GM19372 (cell line): ENCODE measurements at regions not wholly inside any gene's neighbourhood (a gene's known extent, or its start where the extent isn't known, plus 50 kb on each side); places are given as distances from the start of the nearest gene placed in this dataset.
"Not testable (repeated sequence)": the region's sequence is repeated elsewhere in the genome, so short reads cannot be mapped to it uniquely, and the experiment has no call there.

Source experiments
- ATAC-seq: cut with Tn5 transposase; IDR thresholded peaks from one replicate; pipeline ENCODE4 v1.9.1; 2021; ENCODE audit warnings: mild to moderate bottlenecking, low read depth, moderate library complexity; ENCODE audit not compliant: unreplicated experiment

DNA sequence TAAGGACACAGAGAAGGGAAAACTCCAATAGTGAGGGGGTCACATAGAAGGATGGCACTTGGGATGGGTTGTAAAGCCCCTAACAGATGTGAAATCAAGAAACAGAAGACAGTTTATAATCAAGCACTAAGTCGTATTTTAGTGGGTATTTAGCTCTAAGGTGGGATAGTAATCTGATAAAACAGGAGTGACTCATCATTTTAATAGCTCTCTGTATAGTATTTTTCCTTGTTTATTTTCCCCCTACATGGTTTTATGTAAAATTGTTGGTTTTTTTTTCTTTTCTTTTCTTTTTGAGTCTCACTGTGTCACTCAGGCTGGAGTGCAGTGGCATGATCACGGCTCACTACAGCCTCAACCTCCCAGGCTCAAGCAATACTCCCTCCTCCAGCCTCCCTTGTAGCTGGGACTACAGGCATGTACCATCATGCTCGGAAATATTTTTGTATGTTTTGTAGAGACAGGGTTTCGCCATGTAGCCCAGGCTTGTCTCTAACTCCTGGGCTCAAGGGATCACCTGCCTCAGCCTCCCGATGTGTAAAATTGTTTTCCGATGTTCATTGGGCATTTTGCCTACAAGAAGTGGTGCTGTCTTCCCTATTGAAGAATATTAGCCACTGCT lies 142.6 kb upstream of the SERPINE2 start:
- no peak for ATAC-seq

DNA sequence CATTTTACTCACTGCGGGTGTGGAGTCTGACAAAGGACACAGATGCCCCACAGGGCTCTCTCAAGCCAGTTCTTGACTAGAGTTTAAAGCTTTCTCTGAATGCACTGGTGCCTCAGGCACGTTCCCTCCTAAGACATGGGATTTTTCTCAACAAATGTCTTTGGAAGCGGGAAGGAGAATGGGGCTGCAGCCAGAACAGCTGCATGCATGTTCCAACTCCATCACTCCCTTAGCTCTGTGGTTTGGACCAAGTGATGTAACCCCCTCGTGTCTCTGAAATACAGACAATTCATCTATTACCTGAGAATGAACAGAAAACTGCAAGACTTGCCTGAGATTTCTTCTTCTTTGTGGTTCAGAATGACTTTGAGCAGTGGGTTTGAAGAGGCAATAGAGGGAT lies 141.7 kb upstream of the SERPINE2 start:
- no peak for ATAC-seq

DNA sequence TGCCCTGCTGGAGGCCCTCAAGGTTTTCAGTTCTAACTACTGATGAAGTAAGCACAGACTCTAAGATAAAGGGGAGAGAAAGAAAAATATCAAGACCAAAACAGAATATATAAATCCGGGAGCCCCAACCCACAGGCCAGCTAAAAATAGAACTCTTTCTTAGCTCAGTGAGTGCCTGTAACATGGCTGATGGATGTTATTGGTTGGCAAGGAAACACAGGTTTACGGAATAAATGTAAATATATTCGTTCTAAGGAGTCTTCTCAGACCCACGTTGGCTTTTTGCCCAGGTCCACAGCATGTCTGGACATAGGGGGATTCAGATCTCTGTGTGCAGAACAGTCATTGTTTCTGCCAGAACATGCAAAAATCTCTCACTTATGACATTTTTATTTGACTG lies 139.0 kb upstream of the SERPINE2 start:
- no peak for ATAC-seq

DNA sequence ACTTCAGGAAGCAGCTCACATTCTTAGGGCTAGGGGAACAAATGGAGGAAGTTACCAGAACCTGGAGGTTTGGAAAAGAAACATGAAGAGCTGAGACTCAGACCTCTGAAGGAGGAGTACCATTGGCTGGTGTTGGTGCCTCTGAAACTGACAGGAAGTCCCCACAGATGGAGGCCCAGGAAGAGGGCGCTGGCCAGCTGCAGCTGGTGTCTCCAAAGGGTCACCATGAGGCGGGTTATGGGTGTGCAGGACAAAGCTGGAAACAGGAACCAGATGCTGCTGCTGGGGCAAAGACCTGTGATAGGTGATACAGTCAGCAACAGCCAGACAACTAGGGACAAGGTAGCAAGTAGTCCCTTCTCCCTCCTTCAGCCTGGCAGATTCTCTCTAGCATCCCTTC lies 136.5 kb upstream of the SERPINE2 start:
- ATAC-seq, result no peak

DNA sequence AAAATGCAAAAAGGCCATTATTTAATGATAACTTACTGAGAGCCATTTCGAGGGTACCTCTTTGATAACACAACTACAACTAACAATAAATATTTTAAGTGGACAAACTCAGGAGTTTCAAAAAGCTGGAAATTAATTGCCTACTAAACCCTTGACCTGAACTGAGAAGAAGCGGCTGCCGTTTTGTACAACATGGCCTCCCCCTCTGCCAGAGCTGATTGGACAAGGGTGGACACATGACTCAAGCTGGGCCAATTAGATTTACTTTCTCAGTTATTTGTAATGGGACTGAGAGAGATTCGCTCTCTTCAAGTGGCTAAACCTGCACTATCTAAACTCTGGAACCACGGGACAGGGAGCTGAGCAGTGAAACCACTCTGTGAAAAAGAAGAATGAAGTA lies 135.9 kb upstream of the SERPINE2 start:
- no peak for ATAC-seq

DNA sequence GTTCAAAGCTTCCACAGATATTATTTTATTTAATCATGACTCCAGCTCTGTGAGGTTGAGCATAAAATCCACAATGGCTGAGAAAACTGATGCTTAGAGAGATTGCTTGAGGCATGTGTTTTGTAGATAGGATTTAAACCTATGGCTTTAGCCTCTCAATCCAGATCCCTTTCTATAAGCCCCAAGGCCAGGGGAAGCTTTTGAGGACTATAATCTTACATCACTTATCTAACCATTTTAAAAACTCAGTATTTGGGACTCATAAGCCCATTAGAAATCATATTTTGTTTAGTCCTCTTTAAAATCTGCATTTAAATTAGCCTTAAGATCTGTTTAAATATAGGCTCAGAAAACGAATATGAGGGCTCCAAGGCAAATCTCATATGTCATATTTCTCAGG lies 135.4 kb upstream of the SERPINE2 start:
- ATAC-seq, result no peak

DNA sequence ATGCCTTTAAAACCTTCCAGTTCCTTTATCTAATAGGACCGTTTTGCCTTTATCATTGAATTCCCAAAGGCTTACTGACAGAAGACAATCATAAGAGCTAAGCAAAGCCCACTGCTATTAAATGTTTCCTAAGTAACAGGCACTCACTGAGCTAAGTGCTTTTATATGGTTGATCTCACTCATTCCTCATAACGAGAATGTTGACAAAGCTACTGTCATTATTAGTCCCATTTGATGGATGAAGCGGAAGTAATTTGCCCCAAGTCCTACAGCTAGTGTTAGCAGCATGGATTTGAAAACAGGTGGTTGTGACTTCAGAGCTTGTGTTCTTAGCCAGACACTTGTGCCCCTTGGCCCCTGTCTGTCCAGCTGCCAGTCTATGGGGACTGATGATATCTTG lies 134.8 kb upstream of the SERPINE2 start:
- ATAC-seq, result no peak

DNA sequence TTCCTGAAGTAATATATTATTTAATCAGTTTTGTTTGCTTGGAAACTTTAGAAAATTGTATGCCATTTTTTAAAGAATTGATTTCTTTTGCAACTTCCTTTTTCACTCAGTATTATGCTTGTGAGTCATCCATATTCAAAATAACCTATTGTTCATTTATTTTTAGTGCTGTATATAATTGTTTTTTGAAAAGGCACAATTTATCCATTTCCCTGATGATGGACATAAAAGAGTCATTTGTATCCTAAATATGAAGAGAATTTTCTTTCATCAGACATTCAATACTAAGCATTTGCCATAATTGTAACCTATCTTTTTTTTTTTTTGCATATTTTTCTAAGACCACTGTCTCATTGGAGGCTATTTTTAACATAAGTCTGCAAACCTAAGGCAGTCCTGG lies 134.1 kb upstream of the SERPINE2 start:
- no peak for ATAC-seq

DNA sequence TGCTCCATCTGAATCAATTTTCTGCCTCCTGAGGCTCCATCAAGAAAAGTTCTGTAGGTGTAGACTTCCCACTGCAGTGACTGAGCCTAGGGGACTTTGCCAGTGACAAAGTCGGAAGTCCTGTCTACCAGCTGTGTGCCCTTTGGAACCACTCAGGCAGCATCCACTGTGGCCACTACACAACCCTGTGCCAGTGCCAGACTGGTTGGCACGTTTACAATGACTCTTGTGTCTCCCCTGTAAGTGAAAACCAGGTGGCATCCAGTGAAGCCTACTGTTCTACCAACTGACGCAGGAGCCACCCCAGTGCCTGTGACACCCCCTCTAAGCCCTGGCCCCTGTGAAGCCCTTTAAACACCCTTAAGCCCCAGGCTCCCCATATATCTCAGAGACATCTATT lies 132.1 kb upstream of the SERPINE2 start:
- ATAC-seq, result no peak

DNA sequence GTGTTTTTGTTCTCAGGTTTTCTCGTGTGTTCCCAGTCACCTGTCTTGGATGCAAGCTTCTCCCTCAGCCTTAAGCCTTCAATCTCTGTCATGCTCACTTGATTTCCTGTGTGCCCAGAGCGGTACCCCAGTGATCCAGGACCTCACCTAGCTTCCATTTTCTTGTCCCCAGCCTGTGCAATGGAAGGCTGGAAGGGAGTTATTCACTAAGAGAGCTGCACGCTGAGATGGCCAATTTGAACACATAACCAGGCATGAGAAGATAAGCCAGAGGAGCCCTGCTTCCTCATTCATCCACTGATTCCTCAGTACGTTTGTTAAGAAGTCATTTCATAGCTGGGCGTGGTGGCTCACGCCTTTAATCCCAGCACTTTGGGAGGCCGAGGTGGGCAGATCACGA lies 130.8 kb upstream of the SERPINE2 start:
- no peak for ATAC-seq

DNA sequence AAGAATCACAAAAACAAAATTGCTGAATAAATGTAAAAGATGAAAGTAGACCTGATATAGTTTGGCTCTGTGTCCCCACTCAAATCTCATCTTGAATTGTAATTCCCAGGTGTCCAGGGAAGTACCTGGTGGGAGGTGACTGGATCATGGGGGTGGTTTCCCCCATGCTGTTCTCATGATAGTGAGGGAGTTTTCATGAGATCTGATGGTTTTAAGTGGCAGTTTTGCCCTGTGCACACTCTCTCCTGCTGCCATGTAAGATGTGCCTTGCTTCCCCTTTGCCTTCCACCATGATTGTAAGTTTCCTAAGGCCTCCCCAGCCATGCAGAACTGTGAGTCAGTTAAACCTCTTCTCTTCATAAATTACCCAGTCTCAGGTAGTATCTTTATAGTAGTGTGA lies 128.7 kb upstream of the SERPINE2 start:
- not testable (repeated sequence) for ATAC-seq

DNA sequence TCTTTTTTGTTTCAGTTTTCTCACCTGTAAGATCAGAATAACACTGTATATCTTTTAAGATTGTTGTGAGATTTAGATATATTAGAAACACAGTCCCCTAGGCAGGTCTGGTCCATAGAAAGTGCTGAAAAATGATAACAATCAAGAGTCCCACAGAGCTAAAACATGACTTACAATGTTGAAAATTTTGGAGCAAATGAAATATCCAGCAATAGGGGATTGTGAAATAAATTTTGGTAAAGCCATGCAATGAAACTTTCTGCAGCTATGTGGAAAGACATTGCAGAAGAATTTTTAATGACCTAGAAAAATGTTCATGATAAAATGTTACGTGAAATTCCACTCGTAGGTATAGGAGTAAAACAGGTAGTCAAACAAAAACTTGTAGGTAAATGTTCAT lies 127.6 kb upstream of the SERPINE2 start:
- no peak for ATAC-seq

DNA sequence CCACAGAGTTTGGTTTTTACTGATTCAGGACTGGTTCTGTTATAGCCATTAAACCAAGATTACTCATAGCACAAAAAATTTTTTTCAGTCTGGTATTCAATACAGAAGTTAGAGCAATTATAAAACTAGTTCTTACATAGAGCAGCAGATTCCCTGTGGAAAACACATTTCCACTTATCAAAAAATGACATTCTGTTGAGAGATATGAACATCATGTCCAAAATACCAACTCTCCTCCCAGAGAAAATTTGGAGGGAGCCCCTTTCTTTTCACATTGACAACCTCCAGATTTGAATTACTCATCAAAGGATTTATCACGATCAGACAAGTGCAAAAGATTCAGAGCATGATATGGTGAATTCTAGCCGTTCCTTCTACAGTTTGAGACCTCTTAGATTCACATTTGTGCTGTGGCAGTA lies 126.8 kb upstream of the SERPINE2 start:
- no peak for ATAC-seq

DNA sequence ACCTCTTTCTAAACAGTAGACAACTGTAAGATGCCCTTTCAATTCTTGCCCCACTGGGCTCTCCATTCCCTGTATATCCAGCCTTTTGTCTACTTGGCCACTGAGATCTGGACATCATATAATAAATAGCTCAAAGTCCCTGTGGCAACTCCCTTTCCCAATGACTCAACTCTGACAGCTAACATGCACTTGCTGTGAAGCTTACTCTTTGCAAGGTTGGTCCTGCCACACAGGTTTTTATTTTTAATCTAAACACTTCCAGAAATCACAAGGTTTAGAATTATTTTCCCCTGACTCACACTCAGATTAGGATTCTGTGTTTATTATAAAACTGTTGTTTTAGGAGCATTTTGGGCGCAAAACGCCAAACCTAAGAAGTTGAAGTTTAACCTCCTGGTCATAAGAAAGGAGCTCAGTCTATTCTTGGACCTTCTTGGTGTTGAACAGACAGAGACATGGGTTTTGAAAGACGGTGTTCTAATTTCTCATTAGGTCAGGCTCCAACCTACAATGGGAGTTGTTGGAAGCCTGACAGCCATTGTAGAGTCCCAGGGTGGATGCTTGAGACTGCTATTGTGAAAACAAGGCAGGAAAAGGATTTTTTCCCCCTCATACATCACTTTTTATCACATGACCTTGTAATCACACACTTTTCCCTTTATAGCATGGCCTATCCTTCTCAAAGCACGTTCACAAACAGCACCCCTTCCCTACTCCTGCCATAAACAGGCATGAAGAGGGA lies 124.7 kb upstream of the SERPINE2 start:
- no peak for ATAC-seq

DNA sequence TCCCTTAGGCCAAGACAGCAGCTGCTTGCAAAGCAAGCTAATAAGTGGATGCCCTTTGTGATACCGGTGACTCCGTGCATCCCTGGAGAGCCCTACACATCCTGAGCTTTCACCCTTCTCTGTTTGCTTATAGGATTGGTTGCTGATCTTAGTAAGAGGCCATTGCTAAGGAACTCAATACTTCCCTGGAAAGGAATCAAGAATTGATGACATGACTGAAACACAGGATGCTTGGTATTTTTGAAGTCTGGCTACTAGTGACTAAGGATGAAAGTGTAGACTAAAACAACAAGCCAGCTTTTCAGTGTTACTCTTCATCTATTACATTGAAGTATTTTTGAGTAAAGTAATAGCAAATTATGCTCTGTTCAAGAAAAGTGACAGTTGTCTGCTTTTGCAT lies 123.0 kb upstream of the SERPINE2 start:
- no peak for ATAC-seq

DNA sequence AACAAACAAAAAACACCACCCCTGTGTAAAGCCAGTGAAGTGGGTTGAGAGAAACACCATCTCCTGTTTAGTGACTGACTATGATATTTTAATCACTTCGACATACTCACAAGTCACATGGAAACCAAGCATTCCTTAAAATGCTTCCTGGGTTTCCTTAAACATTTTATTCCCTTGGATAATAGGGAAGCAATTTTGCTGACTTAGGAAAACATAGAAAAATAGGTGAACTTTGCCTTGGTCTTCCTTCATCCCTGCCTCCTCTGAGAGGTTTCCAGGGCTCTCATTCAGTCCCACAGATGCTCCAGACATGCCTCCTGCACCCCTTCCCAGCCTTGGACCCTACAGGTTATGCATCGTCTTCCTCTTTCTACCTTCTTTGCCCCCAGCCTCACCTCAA lies 122.6 kb upstream of the SERPINE2 start:
- no peak for ATAC-seq

DNA sequence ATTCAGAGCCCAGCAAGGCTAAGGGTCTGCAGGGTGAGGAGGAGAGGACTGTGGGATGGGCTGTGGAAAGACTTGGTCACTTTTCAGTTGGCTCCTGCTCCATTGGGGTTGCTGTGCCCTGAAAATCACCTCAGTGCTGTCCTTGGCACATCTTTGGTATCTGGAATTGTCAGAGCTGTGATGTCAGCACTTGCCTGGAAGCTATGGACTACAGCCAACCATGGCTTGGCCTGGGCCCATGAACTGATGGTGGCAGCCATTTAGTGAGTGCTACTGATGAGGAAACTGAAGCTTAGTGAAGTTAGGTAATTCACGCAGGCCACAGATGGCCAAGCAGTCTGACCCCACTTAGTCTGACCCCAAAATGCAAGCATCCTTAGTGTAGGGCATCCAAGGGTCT lies 121.8 kb upstream of the SERPINE2 start:
- ATAC-seq, result no peak

DNA sequence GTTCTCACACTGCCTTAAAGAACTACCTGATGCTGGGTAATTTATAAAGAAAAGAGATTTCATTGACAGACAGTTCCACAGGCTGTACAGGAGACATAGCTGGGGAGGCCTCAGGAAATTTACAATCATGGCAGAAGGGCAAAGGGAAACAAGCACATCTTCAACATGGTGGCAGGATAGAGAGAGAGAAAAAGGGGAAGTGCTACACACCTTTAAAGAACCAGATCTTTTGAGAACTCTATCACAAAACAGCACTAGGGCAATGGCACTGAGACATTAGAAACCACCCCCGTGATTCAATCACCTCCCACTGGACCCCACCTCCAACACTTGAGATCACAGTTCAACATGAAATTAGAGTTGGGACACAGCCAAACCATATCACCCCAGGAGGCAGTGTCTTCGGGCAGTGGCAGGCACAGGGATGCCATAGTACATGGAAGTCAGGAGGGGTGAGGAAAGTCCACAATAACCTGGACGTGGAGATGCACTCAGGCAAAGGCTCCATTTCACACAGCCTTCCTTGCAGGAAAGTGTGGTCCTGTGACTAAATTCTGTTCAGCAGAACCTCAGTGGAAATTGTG lies 120.4 kb upstream of the SERPINE2 start:
- ATAC-seq, result no peak

DNA sequence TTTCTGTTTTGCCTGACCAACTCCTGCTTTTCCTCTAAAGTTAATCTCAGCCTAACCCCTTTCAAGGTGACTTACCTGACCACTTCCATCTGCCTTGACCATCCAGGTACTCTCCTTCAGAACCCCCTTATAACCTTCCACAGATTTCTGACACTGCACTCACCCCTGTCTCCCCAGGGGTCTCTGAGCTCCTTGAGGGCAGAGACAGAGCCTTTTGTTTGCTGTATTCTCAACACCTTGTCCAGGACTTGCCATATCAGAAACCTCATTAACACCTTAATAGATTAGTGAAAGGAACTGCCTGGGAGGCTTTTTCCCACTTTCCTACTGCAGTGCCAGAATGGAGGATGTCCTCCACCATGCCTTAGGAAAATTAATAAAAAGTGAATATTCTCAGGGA lies 119.7 kb upstream of the SERPINE2 start:
- no peak for ATAC-seq

DNA sequence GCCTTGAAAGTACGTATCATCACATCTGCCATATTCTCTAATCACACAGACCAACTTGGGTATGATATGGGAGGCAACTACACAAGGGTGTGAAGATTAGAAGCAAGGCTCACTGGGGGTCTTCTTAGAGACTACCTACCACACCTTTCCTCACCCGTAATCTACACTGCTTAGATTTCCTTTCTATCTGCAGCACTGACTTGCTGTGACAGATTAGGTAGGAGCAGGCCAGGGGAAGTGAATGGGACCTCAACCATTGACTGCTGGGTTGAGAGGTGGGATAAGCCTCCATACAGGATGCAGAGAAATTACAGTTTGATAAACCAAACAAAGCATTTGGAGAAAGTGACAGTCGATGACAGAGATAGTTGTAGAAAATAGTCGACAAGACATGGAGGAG lies 119.0 kb upstream of the SERPINE2 start:
- ATAC-seq, result no peak

DNA sequence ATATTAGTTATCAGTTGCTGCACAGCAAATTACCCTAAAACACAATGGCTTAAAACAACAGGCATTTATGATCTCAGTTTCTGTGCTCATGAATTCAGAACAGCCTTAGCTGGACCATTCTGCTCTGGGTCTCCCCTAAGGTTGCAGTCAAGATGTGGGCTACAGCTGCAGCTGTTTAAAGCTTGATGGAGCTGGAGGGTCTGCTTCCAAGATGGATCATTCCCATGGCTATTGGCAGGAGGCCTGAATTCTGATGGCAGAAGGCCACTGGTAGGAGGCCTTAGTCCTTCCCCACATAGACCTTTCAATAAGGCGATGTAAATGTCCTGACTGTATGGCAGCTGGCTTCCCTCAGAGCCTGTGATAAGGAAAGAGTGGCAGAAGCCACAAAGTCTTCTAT lies 118.6 kb upstream of the SERPINE2 start:
- ATAC-seq, result no peak

DNA sequence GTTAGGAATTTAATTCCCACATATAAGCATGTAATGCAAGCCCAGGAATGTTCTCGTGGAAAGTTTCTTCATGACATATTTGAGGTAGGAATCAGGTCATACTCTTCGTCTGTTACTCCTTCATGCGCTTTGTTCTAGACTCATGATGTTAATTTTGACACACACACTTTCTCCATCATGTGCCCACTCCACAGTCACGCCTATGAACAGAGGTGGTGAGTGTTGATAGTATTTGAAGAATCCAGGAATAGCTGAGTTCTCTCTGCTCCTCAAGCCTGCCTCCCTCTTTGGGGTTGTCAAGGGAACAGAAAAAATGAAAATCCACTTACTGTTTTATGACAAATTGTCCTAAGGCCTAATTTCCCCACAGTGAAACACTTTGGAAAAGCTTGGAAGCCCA lies 117.3 kb upstream of the SERPINE2 start:
- ATAC-seq, result no peak
